GF-D8 (cell line): ENCODE measurements at regions not wholly inside any gene's neighbourhood (a gene's known extent, or its start where the extent isn't known, plus 50 kb on each side); places are given as distances from the start of the nearest gene placed in this dataset.
"Not testable (repeated sequence)": the region's sequence is repeated elsewhere in the genome, so short reads cannot be mapped to it uniquely, and the experiment has no call there.

Experiments used
- DNase-seq: peaks from one replicate; lab custom pipeline; 2025; lab: John Stamatoyannopoulos, UW

- no peak for DNase-seq
These were observed 1067.8 kb downstream of the DNAJB9 start for GRCh38 chr7:109637428-109637990.

- DNase-seq: no peak
These were observed 1068.6 kb downstream of the DNAJB9 start for GRCh38 chr7:109638321-109638720.

GRCh38 chr7:109639561-109639960, 1069.9 kb downstream of the DNAJB9 start:
- DNase-seq: no peak

GRCh38 chr7:109641445-109641844, 1071.8 kb downstream of the DNAJB9 start:
- DNase-seq: no peak

- DNase-seq: no peak
These were observed 1076.5 kb downstream of the DNAJB9 start for GRCh38 chr7:109646124-109646523.

- not testable (repeated sequence) for DNase-seq
These were observed 1076.9 kb downstream of the DNAJB9 start for GRCh38 chr7:109646594-109646993.

GRCh38 chr7:109647263-109647662, 1077.6 kb downstream of the DNAJB9 start:
- not testable (repeated sequence) for DNase-seq

GRCh38 chr7:109659261-109659660, 1089.6 kb downstream of the DNAJB9 start:
- DNase-seq: no peak

GRCh38 chr7:109660401-109660800, 1090.7 kb downstream of the DNAJB9 start:
- no peak for DNase-seq

- no peak for DNase-seq
These were observed 1094.1 kb downstream of the DNAJB9 start for GRCh38 chr7:109663806-109664205.

GRCh38 chr7:109687269-109687668, 1117.6 kb downstream of the DNAJB9 start:
- DNase-seq: not testable (repeated sequence)

GRCh38 chr7:109692613-109693012, 1122.9 kb downstream of the DNAJB9 start:
- not testable (repeated sequence) for DNase-seq

- no peak for DNase-seq
These were observed 1124.7 kb downstream of the DNAJB9 start for GRCh38 chr7:109694149-109695071.

- no peak for DNase-seq
These were observed 1125.7 kb downstream of the DNAJB9 start for GRCh38 chr7:109695419-109695818.

- no peak for DNase-seq
These were observed 1127.0 kb downstream of the DNAJB9 start for GRCh38 chr7:109696723-109697122.

GRCh38 chr7:109699661-109700060, 1130.0 kb downstream of the DNAJB9 start:
- DNase-seq: no peak

- DNase-seq: no peak
These were observed 1143.7 kb downstream of the DNAJB9 start for GRCh38 chr7:109713366-109713765.

GRCh38 chr7:109719359-109719758, 1149.7 kb downstream of the DNAJB9 start:
- DNase-seq: not testable (repeated sequence)

- DNase-seq: no peak
These were observed 1164.9 kb downstream of the DNAJB9 start for GRCh38 chr7:109734601-109735000.

- DNase-seq: no peak
These were observed 1166.2 kb downstream of the DNAJB9 start for GRCh38 chr7:109735881-109736280.

- no peak for DNase-seq
These were observed 1176.2 kb downstream of the DNAJB9 start for GRCh38 chr7:109745677-109746410.

- DNase-seq: no peak
These were observed 1181.6 kb downstream of the DNAJB9 start for GRCh38 chr7:109751241-109751640.

GRCh38 chr7:109752068-109752467, 1182.4 kb downstream of the DNAJB9 start:
- DNase-seq: no peak
